Peyer's patch (tissue), 4 donors: ENCODE measurements at regions not wholly inside any gene's neighbourhood (a gene's known extent, or its start where the extent isn't known, plus 50 kb on each side); places are given as distances from the start of the nearest gene placed in this dataset.

Experiments
- CTCF ChIP-seq, 6 experiments: fragments of 450-650 bp in 4 of 6; fragments of 200-600 bp in 2 of 6; sonication (generic) in 1 of 6; IDR thresholded peaks; one replicate each; pipeline ENCODE4 v1.5.1; 2017 to 2019; ENCODE audit warnings: antibody characterized with exemption in 6 of 6, mild to moderate bottlenecking in 3 of 6, moderate library complexity in 1 of 6
- POLR2A ChIP-seq, 2 donors: fragments of 450-650 bp; IDR thresholded peaks; one replicate each; pipeline ENCODE4 v1.5.1; 2017; ENCODE audit warnings: antibody characterized with exemption in 2 of 2, mild to moderate bottlenecking in 2 of 2, moderate library complexity in 2 of 2

- TF ChIP-seq CTCF (IDR thresholded peaks at IDR 0.05), result no peak
- TF ChIP-seq POLR2A (IDR thresholded peaks at IDR 0.05), result no peak
Measured at GRCh38 chr20:62591591-62591990, 50.7 kb upstream of the SLCO4A1 start.
